HG03095 (cell line): ENCODE measurements at regions not wholly inside any gene's neighbourhood (a gene's known extent, or its start where the extent isn't known, plus 50 kb on each side); places are given as distances from the start of the nearest gene placed in this dataset.

Source experiments
- ATAC-seq: cut with Tn5 transposase; IDR thresholded peaks from one replicate; pipeline ENCODE4 v1.9.1; 2021; ENCODE audit warnings: moderate library complexity; ENCODE audit not compliant: unreplicated experiment

- ATAC-seq: no peak
Observed at GRCh38 chr6:88359530-88360202, 193.5 kb upstream of the CNR1 start.

GRCh38 chr6:88358846-88359245 lies 192.7 kb upstream of the CNR1 start:
- ATAC-seq: no peak

GRCh38 chr6:88349511-88349910 lies 183.4 kb upstream of the CNR1 start:
- ATAC-seq: no peak

GRCh38 chr6:88342336-88342735 lies 176.2 kb upstream of the CNR1 start:
- ATAC-seq: no peak

- ATAC-seq: no peak
Observed at GRCh38 chr6:88339761-88340160, 173.6 kb upstream of the CNR1 start.

- ATAC-seq: no peak
Observed at GRCh38 chr6:88321306-88321705, 155.2 kb upstream of the CNR1 start.

GRCh38 chr6:88311561-88311960 lies 145.4 kb upstream of the CNR1 start:
- ATAC-seq: no peak

- no peak for ATAC-seq
Observed at GRCh38 chr6:88304520-88304919, 138.4 kb upstream of the CNR1 start.

GRCh38 chr6:88302769-88303225 lies 136.7 kb upstream of the CNR1 start:
- ATAC-seq: no peak

GRCh38 chr6:88301888-88302768 lies 136.0 kb upstream of the CNR1 start:
- ATAC-seq: no peak

GRCh38 chr6:88301256-88301655 lies 135.1 kb upstream of the CNR1 start:
- ATAC-seq: no peak

GRCh38 chr6:88298066-88298845 lies 132.1 kb upstream of the CNR1 start:
- ATAC-seq: no peak

GRCh38 chr6:88296694-88297093 lies 130.5 kb upstream of the CNR1 start:
- no peak for ATAC-seq

- ATAC-seq: no peak
Observed at GRCh38 chr6:88295663-88296062, 129.5 kb upstream of the CNR1 start.

- no peak for ATAC-seq
Observed at GRCh38 chr6:88294702-88295101, 128.6 kb upstream of the CNR1 start.

GRCh38 chr6:88290411-88290810 lies 124.3 kb upstream of the CNR1 start:
- no peak for ATAC-seq

GRCh38 chr6:88287696-88288095 lies 121.5 kb upstream of the CNR1 start:
- no peak for ATAC-seq

GRCh38 chr6:88276331-88276730 lies 110.2 kb upstream of the CNR1 start:
- ATAC-seq: no peak

- no peak for ATAC-seq
Observed at GRCh38 chr6:88268508-88268907, 102.4 kb upstream of the CNR1 start.

GRCh38 chr6:88266126-88266525 lies 100.0 kb upstream of the CNR1 start:
- no peak for ATAC-seq

GRCh38 chr6:88263591-88263990 lies 97.4 kb upstream of the CNR1 start:
- no peak for ATAC-seq
